ENCODE measurements at regions not wholly inside any gene's neighbourhood (a gene's known extent, or its start where the extent isn't known, plus 50 kb on each side); places are given as distances from the start of the nearest gene placed in this dataset.

GRCh38 chr16:35177851-35178250 is 1718.4 kb downstream of the TP53TG3F start:
- Histone ChIP-seq H3K27ac (no peak overlapping the region), H3K4me3 (no peak overlapping the region), H3K4me1 (no peaks in the 10 kb centered on the region), H3K27me3 (no peaks in the 10 kb centered on the region), H3K36me3 (no peaks in the 10 kb centered on the region), H3K9me3 (no peaks in the 10 kb centered on the region)
- no peak for ATAC-seq
- in situ Hi-C loops (cut with MboI; ENCODE audit: low sequenced_read_pairs in 4 of 4) (no loop called here), intact Hi-C loops (cut with DNase I; ENCODE audit: low total_unique reads) (no loop called here)
- no peak for TF ChIP-seq POLR2A (IDR thresholded peaks at IDR 0.05)
- TF ChIP-seq CTCF (IDR thresholded peaks at IDR 0.05 in 4 of 5, conservative IDR thresholded peaks at IDR 0.05 in 1 of 5): no peak
- DNase-seq: no peak

DNA sequence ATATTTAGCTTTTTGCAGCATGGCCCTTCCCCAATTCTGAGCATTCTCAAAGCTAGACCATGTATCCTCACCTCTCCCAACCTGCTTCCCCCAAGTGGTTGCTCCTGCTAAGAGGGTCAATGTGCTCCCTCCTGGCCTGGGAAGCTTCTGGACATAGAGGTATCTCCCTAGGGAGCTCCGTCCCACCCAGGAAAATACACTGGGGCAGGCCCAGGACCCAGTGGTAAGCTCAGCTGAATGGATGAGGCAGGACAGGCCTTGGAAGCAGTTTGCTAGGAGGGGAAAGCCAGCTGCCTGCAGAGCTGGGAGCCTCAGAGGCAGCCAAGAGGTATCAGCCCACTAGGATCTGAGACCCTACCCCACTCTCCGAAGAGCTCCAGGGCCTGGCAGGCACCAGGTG is 1721.6 kb downstream of the TP53TG3F start:
- Histone ChIP-seq H3K36me3 (no peaks in the 10 kb centered on the region), H3K27ac (no peak overlapping the region), H3K27me3 (no peaks in the 10 kb centered on the region), H3K4me3 (no peak overlapping the region), H3K9me3 (no peaks in the 10 kb centered on the region), H3K4me1 (no peaks in the 10 kb centered on the region)
- DNase-seq (no peak), ATAC-seq (no peak)
- TF ChIP-seq POLR2A (IDR thresholded peaks at IDR 0.05): no peak
- no peak for TF ChIP-seq CTCF (IDR thresholded peaks at IDR 0.05 in 4 of 5, conservative IDR thresholded peaks at IDR 0.05 in 1 of 5)
- in situ Hi-C loops (cut with MboI; ENCODE audit: low sequenced_read_pairs in 4 of 4) (no loop called here), intact Hi-C loops (cut with DNase I; ENCODE audit: low total_unique reads) (no loop called here)

DNA sequence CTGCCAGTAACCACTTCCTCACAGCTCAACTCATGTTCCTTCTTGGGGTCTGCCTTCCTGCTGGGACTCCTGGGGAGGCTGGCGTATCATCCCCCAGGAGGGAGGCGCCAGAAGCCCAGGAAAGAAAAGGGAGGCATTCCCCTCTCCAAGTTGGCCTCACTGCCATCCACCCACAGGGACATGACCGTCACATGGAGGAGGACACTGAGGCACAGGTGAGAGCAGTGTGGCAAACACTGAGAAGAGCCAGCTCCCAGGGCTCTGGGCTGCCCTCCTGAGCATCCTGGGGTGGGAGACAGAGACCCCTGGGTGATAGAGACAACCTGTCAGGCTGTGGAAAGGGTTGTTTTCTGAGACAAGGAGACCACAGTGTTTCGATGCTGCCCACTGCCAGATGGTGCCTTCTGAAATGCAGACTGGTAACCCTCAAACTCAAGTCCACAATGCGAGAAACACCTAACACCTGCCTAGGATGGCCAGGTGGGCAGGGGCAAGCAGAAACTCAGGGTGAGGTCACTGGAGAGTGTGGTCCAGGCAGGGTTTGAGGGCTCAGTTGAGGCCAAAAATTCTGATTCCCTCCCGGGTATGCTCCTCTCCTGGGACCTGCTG is 1722.1 kb downstream of the TP53TG3F start:
- Histone ChIP-seq H3K9me3 (no peaks in the 10 kb centered on the region), H3K4me1 (no peaks in the 10 kb centered on the region), H3K27me3 (no peaks in the 10 kb centered on the region), H3K27ac (no peak overlapping the region), H3K4me3 (no peak overlapping the region), H3K36me3 (no peaks in the 10 kb centered on the region)
- intact Hi-C loops (cut with DNase I; ENCODE audit: low total_unique reads): no loop called here
- no peak for DNase-seq
- in situ Hi-C loops (cut with MboI; ENCODE audit: low sequenced_read_pairs in 4 of 4): no loop called here
- TF ChIP-seq POLR2A (IDR thresholded peaks at IDR 0.05) (no peak), CTCF (IDR thresholded peaks at IDR 0.05 in 4 of 5, conservative IDR thresholded peaks at IDR 0.05 in 1 of 5) (no peak)
- ATAC-seq: no peak

DNA sequence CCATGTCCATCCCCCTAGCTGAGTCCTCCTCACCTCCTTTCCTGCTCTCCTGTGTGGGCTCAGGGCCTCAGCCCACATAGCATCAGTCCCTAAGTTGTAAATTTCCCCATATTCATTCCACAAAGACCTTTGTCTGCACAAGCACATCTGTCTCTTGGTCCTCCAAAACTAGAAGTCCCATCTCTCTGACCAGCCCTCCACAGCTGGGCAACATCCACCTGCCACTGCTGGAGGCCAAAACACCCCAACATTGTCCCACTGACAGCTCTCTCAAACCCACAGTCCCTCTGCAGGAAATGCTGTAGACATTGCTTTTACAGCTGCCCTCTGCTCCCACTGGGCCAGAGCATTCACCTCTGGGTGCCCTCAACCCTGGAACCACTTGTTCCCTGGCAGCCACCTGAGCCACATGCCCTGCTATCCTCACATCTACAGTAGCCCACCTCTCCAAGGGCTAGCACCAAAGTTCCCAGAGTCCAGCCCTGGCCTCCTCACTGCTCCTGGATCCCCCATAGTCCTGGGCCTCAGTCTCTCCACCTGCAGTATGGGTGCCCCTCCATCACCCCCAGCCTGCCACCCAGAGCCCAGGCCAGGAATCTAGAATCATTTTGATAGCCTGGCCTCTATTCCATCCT is 1722.7 kb downstream of the TP53TG3F start:
- TF ChIP-seq CTCF (IDR thresholded peaks at IDR 0.05 in 4 of 5, conservative IDR thresholded peaks at IDR 0.05 in 1 of 5) (no peak), POLR2A (IDR thresholded peaks at IDR 0.05) (no peak)
- intact Hi-C loops (cut with DNase I; ENCODE audit: low total_unique reads): no loop called here
- Histone ChIP-seq H3K4me3 (no peak overlapping the region), H3K9me3 (no peaks in the 10 kb centered on the region), H3K4me1 (no peaks in the 10 kb centered on the region), H3K36me3 (no peaks in the 10 kb centered on the region), H3K27ac (no peak overlapping the region), H3K27me3 (no peaks in the 10 kb centered on the region)
- no peak for DNase-seq
- in situ Hi-C loops (cut with MboI; ENCODE audit: low sequenced_read_pairs in 4 of 4): no loop called here
- ATAC-seq: no peak

Data from gastrocnemius medialis (tissue), 4 donors.